IPS-15b (cell line): ENCODE measurements at regions not wholly inside any gene's neighbourhood (a gene's known extent, or its start where the extent isn't known, plus 50 kb on each side); places are given as distances from the start of the nearest gene placed in this dataset.

Experiments
- H3K27me3 ChIP-seq: one replicate; pipeline ENCODE4 v1.6.1; 2013; ENCODE audit warnings: low read length; ENCODE audit not compliant: control insufficient read depth, insufficient read depth
- H3K36me3 ChIP-seq: one replicate; pipeline ENCODE4 v1.6.1; 2013; ENCODE audit warnings: low read length; ENCODE audit not compliant: control insufficient read depth, insufficient read depth
- H3K4me1 ChIP-seq: one replicate; pipeline ENCODE4 v1.6.1; 2013; ENCODE audit warnings: mild to moderate bottlenecking, low read length; ENCODE audit not compliant: control insufficient read depth, insufficient read depth
- H3K4me3 ChIP-seq: one replicate; pipeline ENCODE4 v1.5.1; 2013; ENCODE audit warnings: low read depth, low read length
- H3K9ac ChIP-seq: one replicate; pipeline ENCODE4 v1.6.1; 2013; ENCODE audit warnings: low read depth, mild to moderate bottlenecking, low read length
- H3K9me3 ChIP-seq: one replicate; pipeline ENCODE4 v1.6.1; 2013; ENCODE audit warnings: mild to moderate bottlenecking, low read length; ENCODE audit not compliant: control insufficient read depth, insufficient read depth

DNA sequence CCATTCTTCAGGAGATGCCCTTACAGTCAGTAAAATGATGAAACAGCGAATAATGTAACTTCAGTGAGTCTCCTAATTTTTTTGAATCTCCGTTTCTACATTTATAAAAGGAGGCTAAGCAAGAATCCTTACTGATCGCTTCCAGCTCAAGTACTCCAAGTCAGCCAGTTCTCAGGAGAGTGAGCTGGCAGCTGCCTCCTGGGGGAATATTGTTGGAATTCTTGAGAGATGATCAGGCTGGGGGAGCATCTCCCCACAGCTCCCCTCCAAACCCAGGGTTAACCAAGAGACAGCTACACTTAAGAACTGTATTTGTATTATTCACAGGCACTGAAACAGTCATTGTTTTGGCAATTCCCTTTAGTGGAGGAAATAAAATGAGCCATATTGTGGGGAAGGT lies 89.1 kb upstream of the PCSK2 start:
- H3K9ac ChIP-seq = no peak overlapping the region
- no peaks in the 10 kb centered on the region for H3K36me3 ChIP-seq
- H3K4me3 ChIP-seq = no peak overlapping the region
- H3K4me1 ChIP-seq = no peaks in the 10 kb centered on the region
- no peaks in the 10 kb centered on the region for H3K27me3 ChIP-seq
- no peaks in the 10 kb centered on the region for H3K9me3 ChIP-seq

GRCh38 chr20:17138237-17138636 lies 88.6 kb upstream of the PCSK2 start:
- Histone ChIP-seq H3K27me3 (no peaks in the 10 kb centered on the region), H3K9me3 (no peaks in the 10 kb centered on the region), H3K9ac (no peak overlapping the region), H3K4me3 (no peak overlapping the region), H3K36me3 (no peaks in the 10 kb centered on the region), H3K4me1 (no peaks in the 10 kb centered on the region)

DNA sequence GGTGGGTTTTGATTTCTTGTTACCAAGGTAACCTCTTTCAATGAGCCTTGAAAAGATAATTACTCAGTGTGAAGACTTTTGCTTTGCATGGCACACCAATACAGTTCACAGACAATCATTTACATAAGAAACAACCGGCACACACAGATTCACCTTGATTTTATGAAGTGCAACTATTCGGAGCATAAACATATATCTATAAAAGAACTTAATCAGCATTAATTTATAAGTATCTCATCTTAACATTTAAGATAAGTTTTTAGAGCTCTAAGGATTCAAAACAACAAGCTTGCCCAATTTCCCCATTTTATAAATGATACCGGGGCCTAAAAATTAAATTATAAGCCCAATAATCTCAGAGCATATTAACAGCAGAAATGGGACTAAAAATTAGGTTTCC lies 85.9 kb upstream of the PCSK2 start:
- H3K36me3 ChIP-seq = no peaks in the 10 kb centered on the region
- H3K27me3 ChIP-seq = no peaks in the 10 kb centered on the region
- no peaks in the 10 kb centered on the region for H3K9me3 ChIP-seq
- H3K9ac ChIP-seq = no peak overlapping the region
- H3K4me1 ChIP-seq = no peaks in the 10 kb centered on the region
- H3K4me3 ChIP-seq = no peak overlapping the region

DNA sequence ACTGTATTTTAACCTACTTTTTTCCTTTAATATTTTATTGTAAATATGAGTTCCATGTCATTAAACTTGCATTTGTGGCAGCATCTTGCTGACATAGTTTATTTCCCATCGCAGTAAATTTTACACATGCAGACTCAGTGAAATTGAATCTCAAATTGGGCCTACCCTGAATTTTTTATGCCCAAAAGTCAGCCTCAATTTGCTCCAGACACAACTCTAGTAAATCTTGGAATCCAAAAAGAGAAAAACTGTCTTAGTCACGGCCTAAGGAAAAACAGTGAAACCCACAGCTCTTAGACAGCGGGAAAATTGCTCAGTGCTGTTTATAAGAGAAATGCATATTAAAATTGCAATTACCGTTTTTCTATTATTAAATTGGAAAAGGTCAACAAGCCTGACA lies 85.3 kb upstream of the PCSK2 start:
- no peaks in the 10 kb centered on the region for H3K4me1 ChIP-seq
- no peaks in the 10 kb centered on the region for H3K27me3 ChIP-seq
- H3K9me3 ChIP-seq = no peaks in the 10 kb centered on the region
- H3K4me3 ChIP-seq = no peak overlapping the region
- no peak overlapping the region for H3K9ac ChIP-seq
- no peaks in the 10 kb centered on the region for H3K36me3 ChIP-seq

GRCh38 chr20:17142666-17143065 lies 84.2 kb upstream of the PCSK2 start:
- Histone ChIP-seq H3K4me3 (no peak overlapping the region), H3K9me3 (no peaks in the 10 kb centered on the region), H3K4me1 (no peaks in the 10 kb centered on the region), H3K9ac (no peak overlapping the region), H3K36me3 (no peaks in the 10 kb centered on the region), H3K27me3 (no peaks in the 10 kb centered on the region)

DNA sequence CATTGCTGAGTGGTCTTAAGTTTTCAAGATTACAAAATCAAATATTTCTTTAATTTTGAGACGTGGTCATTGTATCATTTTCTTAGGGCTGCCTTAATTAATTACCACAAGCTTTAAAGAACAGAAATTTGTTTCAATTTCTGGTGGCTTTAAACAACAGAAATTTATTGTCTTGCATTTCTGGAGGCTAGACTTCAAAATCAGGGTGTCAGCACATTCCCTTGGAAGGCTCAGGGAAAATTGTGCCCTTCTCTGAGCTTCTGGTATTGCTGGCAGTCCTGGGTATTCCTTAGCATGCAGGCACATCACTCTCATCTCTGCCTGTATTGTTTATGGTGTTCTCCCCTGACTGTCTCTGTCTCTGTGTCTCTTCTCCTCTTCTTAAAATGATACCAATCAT lies 76.0 kb upstream of the PCSK2 start:
- H3K4me3 ChIP-seq = no peak overlapping the region
- H3K9ac ChIP-seq = no peak overlapping the region
- H3K27me3 ChIP-seq = no peaks in the 10 kb centered on the region
- no peaks in the 10 kb centered on the region for H3K9me3 ChIP-seq
- H3K4me1 ChIP-seq = no peaks in the 10 kb centered on the region
- H3K36me3 ChIP-seq = no peaks in the 10 kb centered on the region

DNA sequence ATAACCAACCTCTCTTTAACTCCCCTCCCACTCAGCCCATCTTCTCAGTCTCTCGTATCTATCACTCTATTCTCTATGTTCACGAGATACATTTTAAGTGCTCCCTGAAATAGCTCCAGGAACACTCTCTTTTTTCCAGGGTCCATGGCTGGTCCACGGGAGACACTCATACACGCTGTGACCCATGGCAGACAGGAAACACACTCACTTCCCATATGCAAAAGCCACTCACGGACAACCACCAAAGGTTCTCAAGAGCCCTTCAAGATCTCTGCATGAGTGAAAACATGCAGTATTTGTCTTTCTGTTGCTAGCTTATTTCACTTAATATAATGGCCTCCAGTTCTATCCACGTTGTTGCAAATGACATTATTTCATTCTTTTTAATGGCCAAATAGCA lies 71.4 kb upstream of the PCSK2 start:
- Histone ChIP-seq H3K4me3 (no peak overlapping the region), H3K36me3 (no peaks in the 10 kb centered on the region), H3K4me1 (no peaks in the 10 kb centered on the region), H3K9me3 (no peaks in the 10 kb centered on the region), H3K9ac (no peak overlapping the region), H3K27me3 (no peaks in the 10 kb centered on the region)

DNA sequence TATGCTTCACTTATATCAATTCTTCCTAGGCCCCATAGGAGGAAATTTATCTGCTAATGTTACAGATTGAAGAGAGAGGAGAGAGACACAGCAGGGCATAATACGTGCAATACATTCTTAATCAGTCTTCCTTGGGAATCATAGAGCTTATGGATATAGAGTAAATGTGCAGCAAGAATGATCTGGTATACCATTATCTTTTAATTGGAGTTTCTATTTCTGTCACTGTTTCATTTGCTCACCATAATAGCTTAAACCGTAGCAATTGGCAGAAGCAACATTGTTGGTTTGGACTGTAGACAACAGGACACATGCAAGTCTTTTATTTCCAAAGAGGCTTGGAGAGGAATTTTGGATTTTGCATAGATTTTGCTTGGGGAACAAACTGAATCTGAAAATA lies 68.1 kb upstream of the PCSK2 start:
- Histone ChIP-seq H3K4me1 (no peaks in the 10 kb centered on the region), H3K4me3 (no peak overlapping the region), H3K36me3 (no peaks in the 10 kb centered on the region), H3K27me3 (no peaks in the 10 kb centered on the region), H3K9me3 (no peaks in the 10 kb centered on the region), H3K9ac (no peak overlapping the region)

GRCh38 chr20:17161673-17162481 lies 65.0 kb upstream of the PCSK2 start:
- no peaks in the 10 kb centered on the region for H3K9me3 ChIP-seq
- H3K4me1 ChIP-seq = no peaks in the 10 kb centered on the region
- no peaks in the 10 kb centered on the region for H3K36me3 ChIP-seq
- no peak overlapping the region for H3K4me3 ChIP-seq
- H3K9ac ChIP-seq = no peak overlapping the region
- no peaks in the 10 kb centered on the region for H3K27me3 ChIP-seq

DNA sequence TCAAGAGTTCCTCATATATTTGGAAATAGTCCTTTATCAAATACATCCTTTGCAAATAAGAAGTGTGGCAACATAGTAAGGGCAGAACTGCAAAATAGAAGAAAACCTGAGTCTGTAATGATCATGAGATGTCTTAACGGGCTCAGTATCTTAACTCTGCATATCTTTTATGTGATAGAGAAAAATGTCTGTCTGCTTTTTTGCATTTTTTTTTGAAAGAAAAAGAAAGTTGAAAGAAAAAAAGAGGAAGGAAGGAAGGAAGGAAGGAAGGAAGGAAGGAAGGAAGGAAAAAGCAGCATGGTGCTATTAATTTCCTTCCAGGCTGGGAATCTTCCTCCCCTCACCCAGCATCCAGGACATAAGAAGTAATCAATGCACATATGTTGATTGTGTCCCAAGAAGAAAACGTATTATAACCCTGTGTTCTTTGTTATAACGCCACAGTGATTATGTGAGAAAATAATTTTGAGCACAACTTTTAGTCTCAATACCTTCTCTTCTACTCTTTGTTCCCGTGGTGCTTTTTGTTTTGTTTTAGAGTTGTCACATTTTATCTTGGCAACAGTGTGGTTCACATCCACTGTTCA lies 58.7 kb upstream of the PCSK2 start:
- Histone ChIP-seq H3K9me3 (no peaks in the 10 kb centered on the region), H3K27me3 (no peaks in the 10 kb centered on the region), H3K9ac (no peak overlapping the region), H3K4me1 (no peaks in the 10 kb centered on the region), H3K36me3 (no peaks in the 10 kb centered on the region), H3K4me3 (no peak overlapping the region)

DNA sequence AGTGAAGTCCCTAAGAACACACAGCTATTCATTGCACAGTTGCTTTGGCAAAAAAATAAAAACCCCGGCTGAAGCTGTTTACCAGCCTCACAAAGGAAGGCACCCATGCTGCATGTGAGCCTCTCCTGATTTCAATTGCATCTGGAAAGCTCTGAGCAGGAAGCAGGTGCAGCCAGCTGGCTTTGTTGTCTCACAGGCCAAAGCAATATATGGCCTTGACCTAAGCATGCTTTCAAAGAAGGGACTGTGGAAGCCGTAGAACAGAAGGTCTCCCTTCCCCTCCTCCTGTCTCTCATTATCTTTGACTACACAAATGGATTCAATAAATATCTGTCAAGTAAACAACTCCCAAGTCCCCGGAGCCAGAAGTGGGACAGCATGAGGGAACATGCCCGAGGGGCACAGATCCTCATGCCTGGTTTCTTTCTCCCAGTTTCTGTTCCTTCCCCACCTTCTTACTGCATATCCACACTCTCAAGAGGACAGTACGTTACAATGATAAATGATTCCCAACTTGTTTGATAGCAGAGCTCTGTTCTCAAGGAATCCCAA lies 57.2 kb upstream of the PCSK2 start:
- Histone ChIP-seq H3K4me1 (no peaks in the 10 kb centered on the region), H3K9ac (no peak overlapping the region), H3K9me3 (no peaks in the 10 kb centered on the region), H3K27me3 (no peaks in the 10 kb centered on the region), H3K4me3 (no peak overlapping the region), H3K36me3 (no peaks in the 10 kb centered on the region)

GRCh38 chr20:17171746-17172280 lies 55.0 kb upstream of the PCSK2 start:
- H3K9me3 ChIP-seq = no peaks in the 10 kb centered on the region
- H3K4me3 ChIP-seq = no peak overlapping the region
- no peaks in the 10 kb centered on the region for H3K27me3 ChIP-seq
- no peaks in the 10 kb centered on the region for H3K36me3 ChIP-seq
- no peaks in the 10 kb centered on the region for H3K4me1 ChIP-seq
- no peak overlapping the region for H3K9ac ChIP-seq
